ENCODE measurements at regions not wholly inside any gene's neighbourhood (a gene's known extent, or its start where the extent isn't known, plus 50 kb on each side); places are given as distances from the start of the nearest gene placed in this dataset.

- TF ChIP-seq CTCF (IDR thresholded peaks at IDR 0.05; ENCODE audit: insufficient read depth, low read length, poor library complexity, severe bottlenecking), result no peak
- TF ChIP-seq EZH2phosphoT487 (conservative IDR thresholded peaks at IDR 0.05; ENCODE audit: low read length), result no peak
These were observed 127.0 kb downstream of the COX18 start for GRCh38 chr4:72942565-72942964.

All from SU-DHL-6 (cell line).